Upper lobe of left lung (tissue), 4 donors: ENCODE measurements at regions not wholly inside any gene's neighbourhood (a gene's known extent, or its start where the extent isn't known, plus 50 kb on each side); places are given as distances from the start of the nearest gene placed in this dataset.

Experiments used
- CTCF ChIP-seq, 6 experiments: fragments of 450-650 bp in 4 of 6; fragments of 200-600 bp in 2 of 6; sonication (generic) in 2 of 6; IDR thresholded peaks; one replicate each; pipeline ENCODE4 v1.5.1; 2016 to 2019; ENCODE audit warnings: antibody characterized with exemption in 6 of 6
- POLR2A ChIP-seq, 4 donors: fragments of 450-650 bp; IDR thresholded peaks; one replicate each; pipeline ENCODE4 v1.5.1; 2016 to 2017; ENCODE audit warnings: antibody characterized with exemption in 4 of 4, mild to moderate bottlenecking in 2 of 4

- TF ChIP-seq CTCF (IDR thresholded peaks at IDR 0.05), result no peak
- no peak for TF ChIP-seq POLR2A (IDR thresholded peaks at IDR 0.05)
Observed at GRCh38 chr6:43987838-43988439, 139.3 kb downstream of the MRPL14 start.
